Neural cell (in vitro differentiated cells): ENCODE measurements at regions not wholly inside any gene's neighbourhood (a gene's known extent, or its start where the extent isn't known, plus 50 kb on each side); places are given as distances from the start of the nearest gene placed in this dataset.

Source experiments
- H2AFZ ChIP-seq: fragments of 200-600, 300-800 bp; sonication (generic), shearing (Covaris generic); 2 replicates; pipeline ENCODE4 v1.6.0; 2014; ENCODE audit warnings: low read depth, mild to moderate bottlenecking, antibody characterized with exemption, low read length, moderate library complexity
- H3F3A ChIP-seq: fragments of 200-600 bp; shearing (Covaris generic); 2 replicates; pipeline ENCODE4 v1.6.1; 2016; ENCODE audit warnings: mild to moderate bottlenecking, moderate library complexity, mixed read lengths, antibody characterized with exemption, low read length; ENCODE audit not compliant: insufficient read depth, poor library complexity, severe bottlenecking
- H3K27ac ChIP-seq: fragments of 200-600, 300-800 bp; sonication (generic), shearing (Covaris generic); 2 replicates; pipeline ENCODE4 v1.5.1; 2014; ENCODE audit warnings: mild to moderate bottlenecking, low read length, moderate library complexity
- H3K27me3 ChIP-seq: fragments of 300-800, 200-600 bp; sonication (generic), shearing (Covaris generic); 2 replicates; pipeline ENCODE4 v1.6.0; 2014; ENCODE audit warnings: mild to moderate bottlenecking, low read depth, low read length, moderate library complexity; ENCODE audit not compliant: insufficient read depth
- H3K36me3 ChIP-seq: fragments of 300-800, 200-600 bp; sonication (generic), shearing (Covaris generic); 2 replicates; pipeline ENCODE4 v1.5.1; 2014; ENCODE audit warnings: mild to moderate bottlenecking, antibody characterized with exemption, low read length, moderate library complexity; ENCODE audit not compliant: insufficient read depth
- H3K4me2 ChIP-seq: fragments of 300-800, 200-600 bp; sonication (generic), shearing (Covaris generic); 2 replicates; pipeline ENCODE4 v1.6.0; 2014; ENCODE audit warnings: mild to moderate bottlenecking, low read length
- H3K4me3 ChIP-seq: fragments of 300-800, 200-600 bp; sonication (generic), shearing (Covaris generic); 2 replicates; pipeline ENCODE4 v1.5.1; 2014; ENCODE audit warnings: mild to moderate bottlenecking, low read length, moderate library complexity
- H3K79me2 ChIP-seq: fragments of 200-600 bp; shearing (Covaris generic); replicated peaks from 2 replicates; pipeline ENCODE4 v1.6.0; 2014; ENCODE audit warnings: mild to moderate bottlenecking, low read length, moderate library complexity; ENCODE audit not compliant: insufficient read depth
- H3K9ac ChIP-seq: fragments of 300-800, 200-600 bp; sonication (generic), shearing (Covaris generic); 2 replicates; pipeline ENCODE4 v1.6.1; 2016; ENCODE audit warnings: mild to moderate bottlenecking, low read length, mixed read lengths
- H3K9me2 ChIP-seq: fragments of 200-600 bp; shearing (Covaris generic); 2 replicates; pipeline ENCODE4 v1.6.1; 2016; ENCODE audit warnings: mild to moderate bottlenecking, low read length, mixed read lengths; ENCODE audit not compliant: insufficient read depth
- H3K9me3 ChIP-seq: fragments of 200-600, 300-800 bp; sonication (generic), shearing (Covaris generic); 2 replicates; pipeline ENCODE4 v1.6.1; 2016; ENCODE audit warnings: mild to moderate bottlenecking, mixed run types, low read length, moderate library complexity, mixed read lengths
- H4K20me1 ChIP-seq: fragments of 200-600 bp; shearing (Covaris generic); 2 replicates; pipeline ENCODE4 v1.6.1; 2016; ENCODE audit warnings: mild to moderate bottlenecking, mixed run types; ENCODE audit not compliant: insufficient read depth
- EP300 ChIP-seq: fragments of 450-650 bp; conservative IDR thresholded peaks from 2 replicates; pipeline ENCODE4 v1.6.1; 2014; ENCODE audit warnings: antibody characterized with exemption, mild to moderate bottlenecking, moderate library complexity; ENCODE audit not compliant: poor library complexity, severe bottlenecking
- EZH2 ChIP-seq: fragments of 200-600, 300-800 bp; shearing (Covaris generic), sonication (generic); IDR thresholded peaks from 2 replicates; pipeline ENCODE4 v1.6.1; 2014; ENCODE audit warnings: antibody characterized with exemption, low read length, borderline replicate concordance, mild to moderate bottlenecking; ENCODE audit not compliant: insufficient read depth, poor library complexity, severe bottlenecking
- MXI1 ChIP-seq: fragments of 450-650 bp; conservative IDR thresholded peaks from 2 replicates; pipeline ENCODE4 v1.6.1; 2014; ENCODE audit warnings: antibody characterized with exemption, mild to moderate bottlenecking; ENCODE audit not compliant: poor library complexity, severe bottlenecking
- POLR2AphosphoS5 ChIP-seq: IDR thresholded peaks from 2 replicates; pipeline ENCODE4 v1.6.1; 2012
- RAD21 ChIP-seq: fragments of 450-650 bp; conservative IDR thresholded peaks from 2 replicates; pipeline ENCODE4 v1.6.1; 2014; ENCODE audit warnings: antibody characterized with exemption, mild to moderate bottlenecking, moderate library complexity
- SMC3 ChIP-seq: fragments of 450-650 bp; conservative IDR thresholded peaks from 2 replicates; pipeline ENCODE4 v1.6.1; 2014; ENCODE audit warnings: antibody characterized with exemption, mild to moderate bottlenecking, moderate library complexity; ENCODE audit not compliant: poor library complexity
- TAF1 ChIP-seq: IDR thresholded peaks from 2 replicates; pipeline ENCODE4 v1.6.1; 2012; ENCODE audit warnings: low read depth
- TF ChIP-seq, protein P1 (sequence below): fragments of 450-650 bp; IDR thresholded peaks from 2 replicates; pipeline ENCODE4 v1.5.1; 2014; ENCODE audit warnings: antibody characterized with exemption, mild to moderate bottlenecking, moderate library complexity; ENCODE audit not compliant: poor library complexity, severe bottlenecking
- TF ChIP-seq, protein P2 (sequence below): IDR thresholded peaks from 2 replicates; pipeline ENCODE4 v1.6.1; 2012; ENCODE audit warnings: borderline replicate concordance

DNA sequence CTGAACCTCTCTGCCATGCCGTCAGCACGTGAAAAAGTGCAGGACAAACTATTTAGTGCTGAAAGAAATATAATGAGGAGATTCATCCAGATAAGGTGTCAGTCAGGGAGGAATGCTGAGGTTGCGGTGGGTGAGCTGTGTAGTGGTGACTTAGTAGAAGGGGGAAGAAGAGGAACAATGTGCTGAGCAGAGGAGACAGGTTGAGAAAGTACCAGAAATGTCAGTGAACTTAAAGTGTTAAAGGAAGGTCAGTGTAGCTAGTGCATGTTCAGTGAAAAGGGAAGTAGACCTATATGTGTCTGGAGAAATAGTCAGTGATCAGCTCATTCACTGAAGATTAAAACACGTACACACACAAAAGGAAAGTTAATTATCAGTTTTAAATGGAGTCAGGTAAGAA is 237.6 kb upstream of the CCDC179 start:
- Histone ChIP-seq H3F3A (no peaks in the 10 kb centered on the region), H3K9me2 (no peaks in the 10 kb centered on the region), H3K27me3 (no peaks in the 10 kb centered on the region), H3K36me3 (no peaks in the 10 kb centered on the region), H3K9ac (no peak overlapping the region), H3K4me2 (no peak overlapping the region), H3K27ac (no peak overlapping the region), H3K79me2 (no peaks in the 10 kb centered on the region), H3K9me3 (no peaks in the 10 kb centered on the region), H2AFZ (no peak overlapping the region), H3K4me3 (no peak overlapping the region), H4K20me1 (no peaks in the 10 kb centered on the region)
- TF ChIP-seq, protein P1, sequence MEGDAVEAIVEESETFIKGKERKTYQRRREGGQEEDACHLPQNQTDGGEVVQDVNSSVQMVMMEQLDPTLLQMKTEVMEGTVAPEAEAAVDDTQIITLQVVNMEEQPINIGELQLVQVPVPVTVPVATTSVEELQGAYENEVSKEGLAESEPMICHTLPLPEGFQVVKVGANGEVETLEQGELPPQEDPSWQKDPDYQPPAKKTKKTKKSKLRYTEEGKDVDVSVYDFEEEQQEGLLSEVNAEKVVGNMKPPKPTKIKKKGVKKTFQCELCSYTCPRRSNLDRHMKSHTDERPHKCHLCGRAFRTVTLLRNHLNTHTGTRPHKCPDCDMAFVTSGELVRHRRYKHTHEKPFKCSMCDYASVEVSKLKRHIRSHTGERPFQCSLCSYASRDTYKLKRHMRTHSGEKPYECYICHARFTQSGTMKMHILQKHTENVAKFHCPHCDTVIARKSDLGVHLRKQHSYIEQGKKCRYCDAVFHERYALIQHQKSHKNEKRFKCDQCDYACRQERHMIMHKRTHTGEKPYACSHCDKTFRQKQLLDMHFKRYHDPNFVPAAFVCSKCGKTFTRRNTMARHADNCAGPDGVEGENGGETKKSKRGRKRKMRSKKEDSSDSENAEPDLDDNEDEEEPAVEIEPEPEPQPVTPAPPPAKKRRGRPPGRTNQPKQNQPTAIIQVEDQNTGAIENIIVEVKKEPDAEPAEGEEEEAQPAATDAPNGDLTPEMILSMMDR, result no peak
- TF ChIP-seq RAD21, result no peak
- no peak for TF ChIP-seq POLR2AphosphoS5

DNA sequence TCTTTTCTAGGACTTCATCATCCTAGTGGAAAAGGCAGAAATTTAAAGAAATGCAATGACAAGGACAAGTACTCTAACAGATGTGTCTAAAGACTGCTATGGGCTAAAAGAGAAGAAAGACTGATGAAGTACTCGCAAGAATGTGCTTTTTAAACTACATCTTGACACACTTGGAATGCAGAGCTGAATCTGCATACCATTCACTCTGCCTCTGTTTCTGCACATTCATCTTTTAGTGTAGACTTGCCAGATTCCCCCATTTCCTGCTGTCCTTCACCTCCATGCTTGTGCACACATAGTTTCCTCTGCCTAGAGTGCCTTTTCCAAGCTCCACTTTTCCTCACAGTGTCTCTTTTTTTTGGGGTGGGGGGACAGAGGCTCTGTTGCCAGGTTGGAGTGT is 239.0 kb upstream of the CCDC179 start:
- H3K4me2 ChIP-seq, result no peak overlapping the region
- no peak overlapping the region for H3K27ac ChIP-seq
- H3K9me2 ChIP-seq, result no peaks in the 10 kb centered on the region
- H3K9me3 ChIP-seq, result no peaks in the 10 kb centered on the region
- no peak for TF ChIP-seq MXI1
- no peak for TF ChIP-seq RAD21
- no peak for TF ChIP-seq POLR2AphosphoS5
- TF ChIP-seq SMC3, result no peak
- no peak for TF ChIP-seq EP300
- no peak for TF ChIP-seq TAF1
- TF ChIP-seq, protein P2, sequence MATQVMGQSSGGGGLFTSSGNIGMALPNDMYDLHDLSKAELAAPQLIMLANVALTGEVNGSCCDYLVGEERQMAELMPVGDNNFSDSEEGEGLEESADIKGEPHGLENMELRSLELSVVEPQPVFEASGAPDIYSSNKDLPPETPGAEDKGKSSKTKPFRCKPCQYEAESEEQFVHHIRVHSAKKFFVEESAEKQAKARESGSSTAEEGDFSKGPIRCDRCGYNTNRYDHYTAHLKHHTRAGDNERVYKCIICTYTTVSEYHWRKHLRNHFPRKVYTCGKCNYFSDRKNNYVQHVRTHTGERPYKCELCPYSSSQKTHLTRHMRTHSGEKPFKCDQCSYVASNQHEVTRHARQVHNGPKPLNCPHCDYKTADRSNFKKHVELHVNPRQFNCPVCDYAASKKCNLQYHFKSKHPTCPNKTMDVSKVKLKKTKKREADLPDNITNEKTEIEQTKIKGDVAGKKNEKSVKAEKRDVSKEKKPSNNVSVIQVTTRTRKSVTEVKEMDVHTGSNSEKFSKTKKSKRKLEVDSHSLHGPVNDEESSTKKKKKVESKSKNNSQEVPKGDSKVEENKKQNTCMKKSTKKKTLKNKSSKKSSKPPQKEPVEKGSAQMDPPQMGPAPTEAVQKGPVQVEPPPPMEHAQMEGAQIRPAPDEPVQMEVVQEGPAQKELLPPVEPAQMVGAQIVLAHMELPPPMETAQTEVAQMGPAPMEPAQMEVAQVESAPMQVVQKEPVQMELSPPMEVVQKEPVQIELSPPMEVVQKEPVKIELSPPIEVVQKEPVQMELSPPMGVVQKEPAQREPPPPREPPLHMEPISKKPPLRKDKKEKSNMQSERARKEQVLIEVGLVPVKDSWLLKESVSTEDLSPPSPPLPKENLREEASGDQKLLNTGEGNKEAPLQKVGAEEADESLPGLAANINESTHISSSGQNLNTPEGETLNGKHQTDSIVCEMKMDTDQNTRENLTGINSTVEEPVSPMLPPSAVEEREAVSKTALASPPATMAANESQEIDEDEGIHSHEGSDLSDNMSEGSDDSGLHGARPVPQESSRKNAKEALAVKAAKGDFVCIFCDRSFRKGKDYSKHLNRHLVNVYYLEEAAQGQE, result no peak
- TF ChIP-seq, protein P1, result no peak
- TF ChIP-seq EZH2, result no peak
- H3K36me3 ChIP-seq, result no peaks in the 10 kb centered on the region
- no peaks in the 10 kb centered on the region for H3F3A ChIP-seq
- no peak overlapping the region for H3K9ac ChIP-seq
- H3K4me3 ChIP-seq, result no peak overlapping the region
- H3K27me3 ChIP-seq, result no peaks in the 10 kb centered on the region
- no peaks in the 10 kb centered on the region for H4K20me1 ChIP-seq
- H2AFZ ChIP-seq, result no peak overlapping the region
- no peaks in the 10 kb centered on the region for H3K79me2 ChIP-seq
